ENCODE measurements at regions not wholly inside any gene's neighbourhood (a gene's known extent, or its start where the extent isn't known, plus 50 kb on each side); places are given as distances from the start of the nearest gene placed in this dataset.

DNA sequence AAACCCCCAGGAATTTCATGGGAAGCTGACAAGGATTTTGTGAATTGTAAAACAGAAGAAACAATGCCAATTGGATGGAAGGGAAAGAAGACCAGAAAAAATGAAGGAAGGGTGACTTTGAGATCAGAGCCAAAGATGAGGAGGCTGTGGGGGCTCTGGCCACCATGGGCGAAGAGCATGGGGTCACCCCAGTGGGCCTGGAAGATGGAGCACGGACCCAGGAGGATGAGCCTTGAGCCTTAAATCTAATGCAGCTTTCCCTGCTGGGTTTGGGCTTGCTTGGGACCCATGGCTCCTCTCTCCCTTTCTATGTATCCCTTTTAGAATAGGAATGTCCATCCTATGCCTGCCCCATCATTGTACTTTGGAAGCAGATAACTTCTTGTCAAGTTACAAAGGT is 322.2 kb downstream of the TMEM121 start:
- DNase-seq (no peak), ATAC-seq (no peak)
- no peaks in the 10 kb centered on the region for H3K9me3 Mint-ChIP-seq
- no peaks in the 10 kb centered on the region for H3K27me3 Mint-ChIP-seq
- no peak overlapping the region for H3K27ac Mint-ChIP-seq
- TF ChIP-seq, protein P1, sequence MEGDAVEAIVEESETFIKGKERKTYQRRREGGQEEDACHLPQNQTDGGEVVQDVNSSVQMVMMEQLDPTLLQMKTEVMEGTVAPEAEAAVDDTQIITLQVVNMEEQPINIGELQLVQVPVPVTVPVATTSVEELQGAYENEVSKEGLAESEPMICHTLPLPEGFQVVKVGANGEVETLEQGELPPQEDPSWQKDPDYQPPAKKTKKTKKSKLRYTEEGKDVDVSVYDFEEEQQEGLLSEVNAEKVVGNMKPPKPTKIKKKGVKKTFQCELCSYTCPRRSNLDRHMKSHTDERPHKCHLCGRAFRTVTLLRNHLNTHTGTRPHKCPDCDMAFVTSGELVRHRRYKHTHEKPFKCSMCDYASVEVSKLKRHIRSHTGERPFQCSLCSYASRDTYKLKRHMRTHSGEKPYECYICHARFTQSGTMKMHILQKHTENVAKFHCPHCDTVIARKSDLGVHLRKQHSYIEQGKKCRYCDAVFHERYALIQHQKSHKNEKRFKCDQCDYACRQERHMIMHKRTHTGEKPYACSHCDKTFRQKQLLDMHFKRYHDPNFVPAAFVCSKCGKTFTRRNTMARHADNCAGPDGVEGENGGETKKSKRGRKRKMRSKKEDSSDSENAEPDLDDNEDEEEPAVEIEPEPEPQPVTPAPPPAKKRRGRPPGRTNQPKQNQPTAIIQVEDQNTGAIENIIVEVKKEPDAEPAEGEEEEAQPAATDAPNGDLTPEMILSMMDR (IDR thresholded peaks at IDR 0.05): no peak
- peaks cover 2% of the 10 kb centered on the region for H3K36me3 Mint-ChIP-seq (ENCODE audit: low read depth)
- H3K4me1 Mint-ChIP-seq (ENCODE audit: low read depth): no peaks in the 10 kb centered on the region
- H3K4me3 Mint-ChIP-seq: no peak overlapping the region
- CTCF ChIA-PET: interaction anchor here (0.9 to 1.0 kb wide), 2 partner anchors 9 to 18 kb away, joined by 3 read pairs; no protein-coding TSS in a partner anchor
- intact Hi-C loops (cut with micrococcal nuclease): no loop called here
- POLR2A ChIA-PET: no interaction called here

DNA sequence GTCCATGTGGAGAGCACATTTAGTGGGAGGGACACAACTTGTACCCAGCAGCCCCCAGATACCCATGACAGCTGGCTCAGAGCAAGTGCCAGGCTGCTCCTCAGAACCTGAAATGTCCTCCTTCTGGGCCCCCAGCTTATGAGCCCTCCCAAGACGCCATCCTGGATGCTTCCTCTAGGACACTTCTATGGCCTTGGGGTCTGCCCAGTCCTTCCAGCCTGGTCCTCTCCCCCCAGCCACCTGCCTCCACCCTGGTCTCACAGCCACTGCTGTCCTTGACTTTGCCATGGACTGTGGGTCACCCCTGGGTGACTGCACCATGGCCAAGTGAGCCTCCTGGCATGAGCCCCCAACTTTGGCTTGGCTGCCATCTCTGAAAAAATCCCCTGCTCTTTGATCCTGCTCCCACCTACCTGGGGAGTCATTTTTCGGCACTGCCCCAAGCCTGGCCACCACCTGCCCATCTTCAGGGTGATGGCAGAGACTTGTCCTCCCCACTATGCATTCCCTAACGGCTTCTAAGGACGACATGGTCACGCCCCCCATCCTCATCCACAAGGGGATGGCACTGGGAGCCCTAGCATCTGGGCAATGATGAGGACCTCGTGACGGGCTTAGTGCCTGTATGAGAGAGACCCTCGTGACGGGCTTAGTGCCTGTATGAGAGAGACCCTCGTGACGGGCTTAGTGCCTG is 323.7 kb downstream of the TMEM121 start:
- H3K36me3 Mint-ChIP-seq (ENCODE audit: low read depth): peaks cover 6% of the 10 kb centered on the region
- no peaks in the 10 kb centered on the region for H3K9me3 Mint-ChIP-seq
- TF ChIP-seq, protein P1 (IDR thresholded peaks at IDR 0.05): no peak
- H3K4me1 Mint-ChIP-seq (ENCODE audit: low read depth): no peaks in the 10 kb centered on the region
- no peak for DNase-seq
- H3K27ac Mint-ChIP-seq: no peak overlapping the region
- intact Hi-C loops (cut with micrococcal nuclease): no loop called here
- ChIA-PET POLR2A (no interaction called here), CTCF (no interaction called here)
- H3K4me3 Mint-ChIP-seq: no peak overlapping the region
- no peak for ATAC-seq
- H3K27me3 Mint-ChIP-seq: no peaks in the 10 kb centered on the region

DNA sequence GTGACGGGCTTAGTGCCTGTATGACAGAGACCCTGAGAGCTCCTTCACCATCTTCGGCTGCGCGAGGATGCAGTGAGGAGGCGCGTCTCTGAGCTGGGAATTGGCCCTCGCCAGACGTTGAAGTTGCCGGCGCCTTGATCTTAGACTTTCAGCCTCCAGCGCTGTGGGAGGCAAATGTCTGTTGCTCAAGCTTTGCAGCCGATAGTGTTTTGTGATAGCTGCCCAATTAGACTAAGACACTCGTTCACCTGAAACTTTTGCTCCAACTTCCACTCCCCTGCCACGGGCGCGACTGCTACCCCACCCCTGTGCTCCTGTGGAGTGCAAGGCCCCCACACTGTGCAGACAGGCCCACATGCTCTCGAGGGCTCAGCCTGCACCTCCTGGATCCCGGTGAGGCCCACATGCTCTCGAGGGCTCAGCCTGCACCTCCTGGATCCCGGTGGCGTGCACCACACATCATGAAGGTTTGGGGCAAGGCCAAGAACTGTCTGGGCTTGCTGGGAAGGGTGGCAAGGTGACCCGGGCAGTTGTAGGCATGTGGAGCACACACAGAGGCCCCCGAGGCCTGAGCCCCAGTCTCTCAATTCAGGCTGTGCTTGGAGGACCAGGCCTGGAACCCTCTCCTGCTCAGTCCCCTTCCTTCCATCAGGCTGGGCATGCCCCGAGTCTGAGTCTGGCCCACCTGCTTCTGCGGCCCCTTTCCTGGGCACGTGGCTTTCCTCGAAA is 324.6 kb downstream of the TMEM121 start:
- intact Hi-C loops (cut with micrococcal nuclease): no loop called here
- ATAC-seq: no peak
- ChIA-PET CTCF (no interaction called here), POLR2A (no interaction called here)
- Mint-ChIP-seq H3K4me1 (ENCODE audit: low read depth) (peaks cover 2% of the 10 kb centered on the region), H3K27ac (no peak overlapping the region), H3K9me3 (no peaks in the 10 kb centered on the region), H3K27me3 (no peaks in the 10 kb centered on the region), H3K36me3 (ENCODE audit: low read depth) (peaks cover 7% of the 10 kb centered on the region), H3K4me3 (no peak overlapping the region)
- DNase-seq: no peak
- TF ChIP-seq, protein P1 (IDR thresholded peaks at IDR 0.05): no peak

DNA sequence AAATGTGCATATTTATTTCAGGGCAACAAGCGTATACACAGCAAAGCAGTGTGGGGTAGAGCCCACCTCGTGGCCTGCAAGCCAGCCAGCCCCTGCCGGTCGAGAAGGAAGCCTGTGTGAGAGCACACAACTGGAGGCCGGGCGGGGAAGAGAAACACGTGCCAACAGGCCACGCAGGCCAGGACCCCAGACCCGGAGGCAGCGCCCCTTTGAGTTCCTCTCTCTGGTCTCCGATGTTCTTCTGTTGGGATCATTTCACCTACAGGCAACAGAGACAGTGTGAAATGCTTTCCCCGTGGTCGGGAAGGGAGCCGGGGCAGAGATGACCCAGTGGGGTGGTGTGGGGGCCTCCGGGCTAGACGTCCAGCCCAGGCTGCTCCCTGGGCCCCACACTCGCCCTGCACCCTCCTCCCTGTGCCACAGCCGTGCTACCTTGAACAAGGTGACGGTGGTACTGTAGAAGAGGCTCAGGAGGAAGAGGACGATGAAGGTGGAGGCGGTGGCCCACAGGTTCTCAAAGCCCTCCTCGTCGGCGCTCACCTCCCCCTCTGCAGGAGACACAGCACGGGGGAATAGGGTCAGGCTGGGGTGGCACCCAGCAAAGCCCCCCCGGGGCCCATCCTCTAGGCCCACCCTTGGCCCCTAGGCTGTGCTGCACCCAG is 325.5 kb downstream of the TMEM121 start:
- ATAC-seq (no peak), DNase-seq (no peak)
- H3K27ac Mint-ChIP-seq: no peak overlapping the region
- H3K4me1 Mint-ChIP-seq (ENCODE audit: low read depth): peaks cover 7% of the 10 kb centered on the region
- POLR2A ChIA-PET: no interaction called here
- H3K27me3 Mint-ChIP-seq: no peaks in the 10 kb centered on the region
- H3K4me3 Mint-ChIP-seq: no peak overlapping the region
- peaks cover 7% of the 10 kb centered on the region for H3K36me3 Mint-ChIP-seq (ENCODE audit: low read depth)
- intact Hi-C loops (cut with micrococcal nuclease): no loop called here
- CTCF ChIA-PET: no interaction called here
- TF ChIP-seq, protein P1 (IDR thresholded peaks at IDR 0.05): no peak
- H3K9me3 Mint-ChIP-seq: no peaks in the 10 kb centered on the region
